NCI-H2171 (cell line): ENCODE measurements at regions not wholly inside any gene's neighbourhood (a gene's known extent, or its start where the extent isn't known, plus 50 kb on each side); places are given as distances from the start of the nearest gene placed in this dataset.
A peak's percentile ranks its signal among the peaks of the same experiment; 100 is the strongest.

Experiments
- DNase-seq: peaks from one replicate; lab custom pipeline; 2025; lab: John Stamatoyannopoulos, UW

- no peak for DNase-seq
Observed at GRCh38 chr20:12371990-12372389, 454.3 kb downstream of the BTBD3 start.

- DNase-seq = no peak
Observed at GRCh38 chr20:12372557-12372956, 454.9 kb downstream of the BTBD3 start.

DNA sequence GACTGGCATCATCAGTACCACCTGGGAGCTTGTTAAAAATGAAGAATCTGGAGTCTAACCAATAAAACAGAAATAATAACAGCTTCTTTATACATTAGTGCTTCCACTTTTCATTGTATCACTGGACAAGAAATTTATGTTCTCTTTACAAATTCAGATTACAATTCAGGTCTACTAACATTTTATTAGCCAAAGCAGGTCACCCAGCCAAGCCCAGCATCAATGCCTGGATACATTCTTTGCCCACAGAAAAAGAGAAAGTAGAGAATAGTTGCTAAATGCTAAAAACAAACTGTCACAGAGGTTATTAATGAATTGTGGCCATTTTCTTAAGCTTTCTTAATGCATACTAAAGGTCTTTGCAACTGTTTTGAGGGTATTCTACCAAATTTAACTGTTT lies 458.3 kb downstream of the BTBD3 start:
- DNase-seq = no peak

GRCh38 chr20:12383821-12384220 lies 466.1 kb downstream of the BTBD3 start:
- DNase-seq = no peak

- no peak for DNase-seq
Observed at GRCh38 chr20:12386821-12387220, 469.1 kb downstream of the BTBD3 start.

- no peak for DNase-seq
Observed at GRCh38 chr20:12391099-12391498, 473.4 kb downstream of the BTBD3 start.

GRCh38 chr20:12394786-12395185 lies 477.1 kb downstream of the BTBD3 start:
- no peak for DNase-seq

DNA sequence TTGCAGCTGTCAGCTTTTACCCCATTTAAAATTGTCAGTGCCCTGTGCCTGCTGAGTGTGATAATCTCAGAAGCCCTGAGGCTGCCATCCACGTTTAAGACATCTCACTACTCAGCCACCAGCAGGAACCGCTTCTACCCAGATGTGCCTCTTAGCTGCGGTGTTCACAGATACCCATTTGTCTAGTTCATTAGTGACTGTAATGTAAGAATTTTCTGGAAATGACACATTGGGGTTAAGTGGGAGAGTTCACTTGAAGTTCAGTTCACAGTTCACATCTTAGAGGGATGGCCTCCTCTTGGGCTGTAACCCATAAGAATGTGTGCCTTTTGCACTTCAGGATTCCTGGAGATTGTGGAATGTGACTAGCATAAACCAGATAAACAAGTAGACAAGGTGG lies 477.7 kb downstream of the BTBD3 start:
- no peak for DNase-seq

DNA sequence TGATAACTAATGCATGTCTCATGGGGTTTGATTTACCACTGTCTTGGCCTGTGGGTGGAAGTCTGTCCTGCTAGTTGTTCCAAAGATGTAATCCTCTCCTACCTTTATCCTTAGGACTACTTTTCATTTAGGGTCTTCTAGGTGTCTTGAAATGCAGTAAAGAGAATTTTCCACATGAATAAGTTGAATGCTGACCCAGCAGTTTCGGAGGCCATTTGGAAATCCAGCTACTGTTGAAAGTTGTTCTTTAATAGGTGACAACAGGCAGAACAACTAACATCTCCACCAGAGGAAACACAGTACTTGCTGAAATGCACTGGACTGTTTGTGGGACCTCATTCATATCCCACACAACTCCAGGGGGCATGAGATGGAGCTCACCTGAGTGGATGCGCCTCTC lies 478.1 kb downstream of the BTBD3 start:
- DNase-seq = no peak

DNA sequence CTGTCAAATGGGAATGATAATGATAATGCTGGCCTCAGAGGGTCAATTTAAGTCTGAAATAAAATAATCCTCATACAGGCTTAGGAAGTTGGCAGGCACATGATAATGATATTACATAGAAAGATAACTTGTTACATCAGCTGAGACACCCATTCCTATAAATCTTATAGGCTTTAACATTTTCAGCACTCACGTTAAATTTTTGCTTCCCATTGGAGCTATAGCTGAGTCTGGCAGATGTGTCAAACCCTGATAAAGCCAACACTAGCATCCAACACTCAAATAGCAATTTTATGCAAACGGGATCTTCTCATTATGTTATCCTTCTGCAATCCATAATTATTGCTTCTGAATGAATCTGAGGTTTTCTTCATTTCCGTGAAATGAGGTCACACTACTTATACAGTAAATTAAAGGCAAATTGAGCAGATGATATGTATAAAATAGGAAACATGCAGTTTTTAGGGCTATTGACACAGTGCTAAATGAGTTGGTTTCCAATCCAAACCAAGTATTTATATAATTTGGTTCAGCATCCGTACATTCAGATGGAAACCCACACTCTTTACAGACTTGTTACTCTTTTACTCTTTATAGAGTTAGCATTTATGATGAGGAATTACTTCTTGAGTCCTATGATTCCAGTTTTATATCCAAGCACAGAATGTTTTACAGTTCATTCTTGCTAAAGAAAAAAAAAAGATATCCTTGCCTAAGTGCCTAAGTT lies 481.6 kb downstream of the BTBD3 start:
- DNase-seq = no peak

GRCh38 chr20:12404941-12405340 lies 487.2 kb downstream of the BTBD3 start:
- no peak for DNase-seq

DNA sequence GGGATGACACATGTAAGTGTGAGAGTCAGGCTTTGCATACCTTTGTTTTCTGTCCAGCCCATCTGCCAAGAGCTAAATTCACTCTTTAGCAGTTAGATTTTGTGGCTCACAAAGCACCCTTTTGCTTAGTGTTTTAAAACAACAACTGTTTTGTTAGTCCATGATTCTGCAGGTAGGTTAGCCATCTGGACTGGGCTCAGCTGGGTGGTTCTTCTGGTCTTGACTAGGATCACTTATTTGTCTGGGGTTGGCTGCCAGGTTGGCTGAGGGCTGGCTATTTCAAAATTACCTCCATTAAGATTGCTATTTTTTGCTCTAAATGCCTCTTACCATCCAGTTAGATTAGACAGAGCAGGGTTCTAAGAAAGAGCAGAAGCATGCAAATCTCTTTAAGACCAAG lies 489.3 kb downstream of the BTBD3 start:
- no peak for DNase-seq

DNA sequence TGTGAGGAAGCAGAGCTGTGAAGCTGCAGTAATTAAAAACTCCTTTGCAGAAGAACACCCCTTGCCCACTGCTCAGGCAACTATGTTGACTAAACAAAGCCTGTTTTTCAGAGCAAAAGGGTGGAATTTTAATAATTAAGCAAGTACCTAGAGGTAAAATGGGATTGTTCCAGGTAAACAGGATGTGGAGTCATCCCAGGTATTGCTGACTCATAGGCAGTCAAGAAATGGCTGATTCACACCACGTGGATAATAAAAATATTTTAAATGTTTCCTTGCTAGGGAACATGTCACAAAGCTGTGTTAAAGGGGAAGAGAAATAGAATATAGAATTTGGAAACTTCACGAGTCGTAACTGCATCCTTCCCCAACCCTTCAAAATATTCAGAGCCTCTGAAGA lies 491.8 kb downstream of the BTBD3 start:
- no peak for DNase-seq

DNA sequence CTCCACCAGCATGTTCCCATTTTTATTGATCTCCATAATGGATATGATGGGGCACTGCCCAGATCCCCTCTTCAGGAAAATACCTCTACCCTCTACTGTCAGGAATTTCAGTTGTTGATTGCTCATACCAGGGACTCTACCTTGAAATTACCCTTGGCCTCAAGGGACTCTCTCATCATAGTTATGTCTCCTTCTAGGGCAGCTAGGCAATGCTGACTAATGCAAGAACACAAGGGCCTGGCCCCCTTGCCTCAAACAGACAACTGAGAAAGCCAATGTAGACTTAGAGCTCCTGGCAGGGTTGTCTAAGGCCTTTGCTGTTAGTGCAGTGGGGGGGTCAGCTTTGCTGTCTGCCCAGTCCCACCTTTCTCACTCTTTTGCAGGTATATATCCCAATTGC lies 493.1 kb downstream of the BTBD3 start:
- DNase-seq = no peak

DNA sequence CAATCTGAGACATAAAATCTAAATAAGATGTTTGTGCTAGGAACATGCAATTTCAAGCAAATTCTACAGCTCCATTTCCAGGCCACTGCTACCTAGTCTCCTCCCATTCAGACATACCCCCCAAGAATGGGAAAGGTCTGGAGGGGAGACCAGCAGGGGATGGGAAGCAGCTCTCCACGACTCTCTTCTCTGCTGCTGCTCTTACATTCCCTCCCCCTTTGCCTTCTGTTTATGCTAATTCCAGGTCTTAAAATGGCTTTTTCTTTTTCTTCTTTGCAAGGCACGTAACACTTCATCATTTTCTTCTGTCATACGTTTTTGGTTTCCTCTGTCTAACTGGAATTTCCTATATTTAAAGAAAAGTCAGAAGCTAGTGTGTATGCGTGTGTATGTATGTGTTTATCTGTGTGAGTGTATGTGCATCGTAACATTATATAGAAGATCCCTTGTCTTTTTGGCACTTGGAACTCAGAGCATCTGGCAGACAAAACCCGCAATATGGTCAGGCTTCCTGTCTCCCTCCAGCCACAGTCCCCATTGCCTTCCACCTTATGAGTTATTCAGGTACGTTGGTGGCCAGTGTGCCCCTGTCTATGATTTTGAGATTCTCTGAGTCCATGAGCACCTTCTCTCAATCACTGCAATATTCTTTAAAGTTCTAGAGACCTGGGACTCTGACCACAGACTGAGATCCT lies 493.7 kb downstream of the BTBD3 start:
- peak; percentile 8 for DNase-seq

- DNase-seq = no peak
Observed at GRCh38 chr20:12413116-12413515, 495.4 kb downstream of the BTBD3 start.

- peak; percentile 49 for DNase-seq
Observed at GRCh38 chr20:12414446-12415274, 497.0 kb downstream of the BTBD3 start.

GRCh38 chr20:12416281-12416680 lies 498.6 kb downstream of the BTBD3 start:
- DNase-seq = no peak

DNA sequence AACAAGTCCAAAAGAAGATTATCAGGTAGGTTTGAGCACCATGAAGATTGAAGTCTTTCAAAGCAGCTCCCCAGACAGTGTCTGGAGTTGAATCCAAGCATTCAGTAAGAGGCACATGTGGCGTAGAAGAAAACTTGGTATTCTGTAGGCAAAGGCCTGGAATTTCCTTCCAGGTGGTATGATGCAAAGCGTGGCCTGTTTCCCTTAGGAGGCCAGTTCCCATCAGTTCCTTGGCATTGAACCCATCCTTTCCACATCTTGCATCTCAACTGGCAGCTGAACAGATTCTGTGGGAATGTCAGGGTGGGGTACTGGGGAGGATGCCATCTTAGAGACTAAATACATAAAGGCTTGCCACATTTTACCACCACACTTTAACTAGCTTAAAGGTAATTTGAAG lies 516.0 kb downstream of the BTBD3 start:
- no peak for DNase-seq

DNA sequence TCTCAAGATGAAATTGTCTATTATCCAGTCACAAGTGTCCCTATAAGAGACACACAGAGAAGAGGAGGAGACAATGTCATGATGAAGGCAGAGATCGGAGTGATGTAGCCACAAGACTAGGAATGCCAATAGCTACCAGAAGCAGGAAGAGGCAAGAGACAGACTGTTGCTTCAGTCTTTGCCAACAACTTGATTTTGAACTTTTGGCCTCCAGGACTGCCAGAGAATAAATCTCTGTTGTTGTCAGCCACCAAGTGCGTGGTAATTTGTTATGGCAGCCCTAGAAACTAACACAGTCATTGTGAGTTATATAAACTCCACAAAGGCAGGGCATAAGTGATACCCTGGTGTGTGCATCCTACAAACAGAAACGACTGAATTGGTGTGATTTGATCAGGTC lies 517.0 kb downstream of the BTBD3 start:
- no peak for DNase-seq

- no peak for DNase-seq
Observed at GRCh38 chr20:12435268-12435667, 517.6 kb downstream of the BTBD3 start.

GRCh38 chr20:12453711-12454110 lies 536.0 kb downstream of the BTBD3 start:
- DNase-seq = no peak

- no peak for DNase-seq
Observed at GRCh38 chr20:12455148-12455547, 537.5 kb downstream of the BTBD3 start.
